Muscle layer of duodenum (tissue), 2 donors: ENCODE measurements at regions not wholly inside any gene's neighbourhood (a gene's known extent, or its start where the extent isn't known, plus 50 kb on each side); places are given as distances from the start of the nearest gene placed in this dataset.

Experiments
- H3K27ac ChIP-seq: one replicate; pipeline ENCODE4 v1.7.0; 2013; ENCODE audit warnings: mild to moderate bottlenecking, low read length
- H3K27me3 ChIP-seq: one replicate; pipeline ENCODE4 v1.7.0; 2013; ENCODE audit warnings: low read depth, mild to moderate bottlenecking, control low read depth, low read length
- H3K36me3 ChIP-seq, 2 donors: one replicate each; pipeline ENCODE4 v1.7.0; 2013; ENCODE audit warnings: low read length in 2 of 2, control low read depth in 1 of 2, mild to moderate bottlenecking in 1 of 2; ENCODE audit not compliant: insufficient read depth in 2 of 2, control insufficient read depth in 1 of 2
- H3K4me1 ChIP-seq, 2 donors: one replicate each; pipeline ENCODE4 v1.7.0; 2013; ENCODE audit warnings: low read length in 2 of 2, mild to moderate bottlenecking in 2 of 2, control low read depth in 1 of 2, moderate library complexity in 1 of 2; ENCODE audit not compliant: insufficient read depth in 2 of 2, control insufficient read depth in 1 of 2
- H3K4me3 ChIP-seq, 2 donors: one replicate each; pipeline ENCODE4 v1.7.0; 2013; ENCODE audit warnings: low read length in 2 of 2, low read depth in 1 of 2, mild to moderate bottlenecking in 1 of 2
- H3K9me3 ChIP-seq, 2 donors: one replicate each; pipeline ENCODE4 v1.7.0; 2013; ENCODE audit warnings: low read length in 2 of 2, control low read depth in 1 of 2, mild to moderate bottlenecking in 1 of 2; ENCODE audit not compliant: control insufficient read depth in 1 of 2
- donor health status: healthy.

GRCh38 chr12:115201966-115202365 lies 518.0 kb upstream of the TBX3 start:
- H3K36me3 ChIP-seq: no peaks in the 10 kb centered on the region
- H3K27ac ChIP-seq: no peak overlapping the region
- H3K4me3 ChIP-seq: no peak overlapping the region
- H3K9me3 ChIP-seq: no peaks in the 10 kb centered on the region
- no peaks in the 10 kb centered on the region for H3K27me3 ChIP-seq
- no peaks in the 10 kb centered on the region for H3K4me1 ChIP-seq

GRCh38 chr12:115199831-115200230 lies 515.9 kb upstream of the TBX3 start:
- Histone ChIP-seq H3K27ac (no peak overlapping the region), H3K4me1 (no peaks in the 10 kb centered on the region), H3K9me3 (no peaks in the 10 kb centered on the region), H3K36me3 (no peaks in the 10 kb centered on the region), H3K4me3 (no peak overlapping the region), H3K27me3 (no peaks in the 10 kb centered on the region)

GRCh38 chr12:115194857-115195256 lies 510.9 kb upstream of the TBX3 start:
- Histone ChIP-seq H3K9me3 (no peaks in the 10 kb centered on the region), H3K4me1 (no peaks in the 10 kb centered on the region), H3K4me3 (no peak overlapping the region), H3K36me3 (no peaks in the 10 kb centered on the region), H3K27me3 (no peaks in the 10 kb centered on the region), H3K27ac (no peak overlapping the region)

GRCh38 chr12:115194448-115194847 lies 510.5 kb upstream of the TBX3 start:
- H3K4me1 ChIP-seq: no peaks in the 10 kb centered on the region
- H3K27me3 ChIP-seq: no peaks in the 10 kb centered on the region
- H3K36me3 ChIP-seq: no peaks in the 10 kb centered on the region
- no peak overlapping the region for H3K4me3 ChIP-seq
- H3K27ac ChIP-seq: no peak overlapping the region
- no peaks in the 10 kb centered on the region for H3K9me3 ChIP-seq

GRCh38 chr12:115191342-115191741 lies 507.4 kb upstream of the TBX3 start:
- Histone ChIP-seq H3K27ac (no peak overlapping the region), H3K4me1 (no peaks in the 10 kb centered on the region), H3K36me3 (no peaks in the 10 kb centered on the region), H3K27me3 (no peaks in the 10 kb centered on the region), H3K9me3 (no peaks in the 10 kb centered on the region), H3K4me3 (no peak overlapping the region)

GRCh38 chr12:115190010-115190770 lies 506.2 kb upstream of the TBX3 start:
- Histone ChIP-seq H3K27me3 (no peaks in the 10 kb centered on the region), H3K27ac (no peak overlapping the region), H3K4me1 (no peaks in the 10 kb centered on the region), H3K4me3 (no peak overlapping the region), H3K36me3 (no peaks in the 10 kb centered on the region), H3K9me3 (no peaks in the 10 kb centered on the region)

GRCh38 chr12:115185506-115185905 lies 501.5 kb upstream of the TBX3 start:
- Histone ChIP-seq H3K27me3 (no peaks in the 10 kb centered on the region), H3K9me3 (no peaks in the 10 kb centered on the region), H3K4me3 (no peak overlapping the region), H3K27ac (no peak overlapping the region), H3K4me1 (no peaks in the 10 kb centered on the region), H3K36me3 (no peaks in the 10 kb centered on the region)

GRCh38 chr12:115183752-115184151 lies 499.8 kb upstream of the TBX3 start:
- Histone ChIP-seq H3K27me3 (no peaks in the 10 kb centered on the region), H3K36me3 (no peaks in the 10 kb centered on the region), H3K27ac (no peak overlapping the region), H3K9me3 (no peaks in the 10 kb centered on the region), H3K4me1 (no peaks in the 10 kb centered on the region), H3K4me3 (no peak overlapping the region)

- no peak overlapping the region for H3K4me3 ChIP-seq
These were observed 493.9 kb upstream of the TBX3 start for GRCh38 chr12:115177899-115178298.

GRCh38 chr12:115176741-115177400 lies 492.9 kb upstream of the TBX3 start:
- H3K4me1 ChIP-seq: peaks cover 0 to 8% of the 10 kb centered on the region in 2 donors
- H3K4me3 ChIP-seq: no peak overlapping the region
- H3K36me3 ChIP-seq: no peaks in the 10 kb centered on the region
- H3K27ac ChIP-seq: no peak overlapping the region
- H3K9me3 ChIP-seq: no peaks in the 10 kb centered on the region
- no peaks in the 10 kb centered on the region for H3K27me3 ChIP-seq

More at GRCh38 chr12:115177899-115178298, 493.9 kb upstream of the TBX3 start:
- no peaks in the 10 kb centered on the region for H3K27me3 ChIP-seq
- H3K36me3 ChIP-seq: no peaks in the 10 kb centered on the region
- H3K4me1 ChIP-seq: peaks cover 0 to 8% of the 10 kb centered on the region in 2 donors
- H3K9me3 ChIP-seq: no peaks in the 10 kb centered on the region
- H3K27ac ChIP-seq: no peak overlapping the region

GRCh38 chr12:115174920-115175319 lies 490.9 kb upstream of the TBX3 start:
- no peak overlapping the region for H3K4me3 ChIP-seq
- H3K9me3 ChIP-seq: no peaks in the 10 kb centered on the region
- peaks cover 0 to 9% of the 10 kb centered on the region in 2 donors for H3K4me1 ChIP-seq
- H3K27me3 ChIP-seq: no peaks in the 10 kb centered on the region
- H3K27ac ChIP-seq: no peak overlapping the region
- H3K36me3 ChIP-seq: no peaks in the 10 kb centered on the region
